Upper lobe of left lung (tissue), 6 donors: ENCODE measurements at regions not wholly inside any gene's neighbourhood (a gene's known extent, or its start where the extent isn't known, plus 50 kb on each side); places are given as distances from the start of the nearest gene placed in this dataset.

Experiments
- ATAC-seq, 2 donors: fragments of 200-7000 bp; cut with Tn5 transposase; one replicate each; pipeline ENCODE4 v1.9.1; 2022; ENCODE audit warnings: mild to moderate bottlenecking in 2 of 2, moderate library complexity in 2 of 2; ENCODE audit not compliant: low FRiP score in 2 of 2
- DNase-seq, 2 donors: peaks; one replicate each; pipeline ENCODE4 v3.0.0-alpha.2; 2019 to 2020
- H3K27ac ChIP-seq, 4 donors: fragments of 200-600 bp; sonication (generic); one replicate each; pipeline ENCODE4 v1.5.1; 2016 to 2019
- H3K27me3 ChIP-seq, 4 donors: fragments of 200-600 bp; sonication (generic); one replicate each; pipeline ENCODE4 v1.5.1; 2017 to 2019
- H3K36me3 ChIP-seq, 4 donors: fragments of 200-600 bp; sonication (generic); one replicate each; pipeline ENCODE4 v1.5.1; 2016 to 2019
- H3K4me1 ChIP-seq, 4 donors: fragments of 200-600 bp; sonication (generic); one replicate each; pipeline ENCODE4 v1.5.1; 2018 to 2019
- H3K4me3 ChIP-seq, 4 donors: fragments of 200-600 bp; sonication (generic); one replicate each; pipeline ENCODE4 v1.5.1; 2017 to 2019; ENCODE audit warnings: mild to moderate bottlenecking in 2 of 4, moderate library complexity in 1 of 4
- H3K9me3 ChIP-seq, 4 donors: fragments of 200-600 bp; sonication (generic); one replicate each; pipeline ENCODE4 v1.5.1; 2018 to 2019
- CTCF ChIP-seq, 6 experiments: fragments of 450-650 bp in 4 of 6; fragments of 200-600 bp in 2 of 6; sonication (generic) in 2 of 6; IDR thresholded peaks; one replicate each; pipeline ENCODE4 v1.5.1; 2016 to 2019; ENCODE audit warnings: antibody characterized with exemption in 6 of 6
- EP300 ChIP-seq, 4 donors: sonication (generic); formaldehyde crosslinking; IDR thresholded peaks; one replicate each; pipeline ENCODE4 v1.5.1; 2017; ENCODE audit warnings: antibody characterized with exemption in 4 of 4, control low read depth in 2 of 4
- POLR2A ChIP-seq, 4 donors: fragments of 450-650 bp; IDR thresholded peaks; one replicate each; pipeline ENCODE4 v1.5.1; 2016 to 2017; ENCODE audit warnings: antibody characterized with exemption in 4 of 4, mild to moderate bottlenecking in 2 of 4
- POLR2AphosphoS5 ChIP-seq, 2 donors: sonication (generic); formaldehyde crosslinking; IDR thresholded peaks; one replicate each; pipeline ENCODE4 v1.5.1; 2017; ENCODE audit warnings: antibody characterized with exemption in 2 of 2
- WGBS, 2 donors: methylation state at CpG; one replicate each; pipeline ENCODE4 v1.1.5; 2017 to 2018; 5-methylcytosine and 5-hydroxymethylcytosine counted together
- donor health status: DM: no; HTN: no; CAD: no; lungs with moderate emphysema.
- donor health status: DM: no; HTN: yes; CAD: no; lungs with severe emphysema.

DNA sequence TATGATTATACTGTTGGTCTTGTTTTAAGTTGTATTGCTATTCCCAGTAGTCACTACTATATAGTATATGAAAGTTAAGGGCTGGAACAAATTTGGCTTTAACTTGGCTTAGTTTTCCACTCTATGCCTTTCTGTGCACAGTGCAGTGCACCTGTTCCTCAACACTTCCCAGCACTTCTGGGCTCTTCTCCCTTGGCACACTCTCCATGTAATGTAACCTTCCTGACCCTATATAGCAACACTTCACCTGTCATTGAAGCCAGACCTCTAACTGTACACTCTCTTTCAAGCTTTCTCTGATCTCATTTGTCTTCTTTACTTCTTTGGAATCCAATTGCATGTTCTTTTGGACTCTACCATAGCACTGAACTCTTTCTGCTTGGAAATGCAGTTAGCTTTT lies 83.9 kb upstream of the SMIM30 start:
- Histone ChIP-seq H3K27ac (no peak overlapping the region), H3K4me1 (no peaks in the 10 kb centered on the region), H3K4me3 (no peak overlapping the region), H3K9me3 (no peaks in the 10 kb centered on the region), H3K36me3 (no peaks in the 10 kb centered on the region), H3K27me3 (no peaks in the 10 kb centered on the region)
- ATAC-seq (no peak), DNase-seq (no peak)
- TF ChIP-seq POLR2A (IDR thresholded peaks at IDR 0.05) (no peak), CTCF (IDR thresholded peaks at IDR 0.05) (no peak), EP300 (IDR thresholded peaks at IDR 0.05) (no peak), POLR2AphosphoS5 (IDR thresholded peaks at IDR 0.05) (no peak)

DNA sequence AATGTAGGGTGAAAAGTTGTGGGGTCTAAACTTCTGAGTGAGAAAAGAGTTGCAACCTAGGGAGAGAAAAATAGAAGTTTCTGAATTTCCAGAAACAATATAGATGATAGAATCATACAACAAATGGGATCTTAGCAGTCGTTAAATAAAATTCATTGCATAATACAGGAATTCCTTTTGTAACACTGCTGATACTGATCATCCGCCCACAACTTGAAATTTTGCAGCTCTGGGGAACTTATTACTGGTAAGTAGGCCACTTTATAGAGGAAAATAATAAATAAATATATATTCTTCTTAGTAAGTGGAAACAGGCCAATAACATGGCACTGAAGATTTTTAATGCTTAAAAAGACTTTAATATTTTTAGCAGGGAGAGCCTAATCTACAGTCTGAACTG lies 81.9 kb upstream of the SMIM30 start:
- Histone ChIP-seq H3K27me3 (no peaks in the 10 kb centered on the region), H3K4me1 (no peaks in the 10 kb centered on the region), H3K36me3 (no peaks in the 10 kb centered on the region), H3K27ac (no peak overlapping the region), H3K4me3 (no peak overlapping the region), H3K9me3 (no peaks in the 10 kb centered on the region)
- WGBS, 2 donors = 61 to 68% methylated on average over 2 of the region's 2 CpGs
- no peak for DNase-seq
- TF ChIP-seq POLR2AphosphoS5 (IDR thresholded peaks at IDR 0.05) (no peak), EP300 (IDR thresholded peaks at IDR 0.05) (no peak), POLR2A (IDR thresholded peaks at IDR 0.05) (no peak), CTCF (IDR thresholded peaks at IDR 0.05) (no peak)
- ATAC-seq = no peak

- Histone ChIP-seq H3K27ac (no peak overlapping the region), H3K36me3 (no peaks in the 10 kb centered on the region), H3K9me3 (no peaks in the 10 kb centered on the region), H3K4me3 (no peak overlapping the region), H3K27me3 (no peaks in the 10 kb centered on the region), H3K4me1 (no peaks in the 10 kb centered on the region)
- ATAC-seq (no peak), DNase-seq (no peak)
- WGBS, 2 donors = 47 to 61% methylated on average over 2 of the region's 2 CpGs
- no peak for TF ChIP-seq CTCF (IDR thresholded peaks at IDR 0.05)
- TF ChIP-seq EP300 (IDR thresholded peaks at IDR 0.05) = no peak
- TF ChIP-seq POLR2A (IDR thresholded peaks at IDR 0.05) = no peak
- TF ChIP-seq POLR2AphosphoS5 (IDR thresholded peaks at IDR 0.05) = no peak
These were observed 81.5 kb upstream of the SMIM30 start for GRCh38 chr7:113199841-113200240.

- Histone ChIP-seq H3K27ac (no peak overlapping the region), H3K27me3 (no peaks in the 10 kb centered on the region), H3K4me1 (no peaks in the 10 kb centered on the region), H3K4me3 (no peak overlapping the region), H3K36me3 (no peaks in the 10 kb centered on the region), H3K9me3 (no peaks in the 10 kb centered on the region)
- no peak for ATAC-seq
- 62 to 73% methylated on average over 3 of the region's 3 CpGs for WGBS, 2 donors
- TF ChIP-seq EP300 (IDR thresholded peaks at IDR 0.05) (no peak), POLR2AphosphoS5 (IDR thresholded peaks at IDR 0.05) (no peak), POLR2A (IDR thresholded peaks at IDR 0.05) (no peak), CTCF (IDR thresholded peaks at IDR 0.05) (no peak)
- DNase-seq = no peak
These were observed 80.8 kb upstream of the SMIM30 start for GRCh38 chr7:113199136-113199535.

- WGBS, 2 donors = 38 to 44% methylated on average over 2 of the region's 2 CpGs
- Histone ChIP-seq H3K27me3 (no peaks in the 10 kb centered on the region), H3K4me1 (no peaks in the 10 kb centered on the region), H3K27ac (no peak overlapping the region), H3K36me3 (no peaks in the 10 kb centered on the region), H3K9me3 (no peaks in the 10 kb centered on the region), H3K4me3 (no peak overlapping the region)
- no peak for ATAC-seq
- no peak for TF ChIP-seq POLR2AphosphoS5 (IDR thresholded peaks at IDR 0.05)
- TF ChIP-seq POLR2A (IDR thresholded peaks at IDR 0.05) = no peak
- no peak for TF ChIP-seq CTCF (IDR thresholded peaks at IDR 0.05)
- no peak for TF ChIP-seq EP300 (IDR thresholded peaks at IDR 0.05)
- DNase-seq = no peak
These were observed 79.9 kb upstream of the SMIM30 start for GRCh38 chr7:113198226-113198625.
